ENCODE measurements at regions not wholly inside any gene's neighbourhood (a gene's known extent, or its start where the extent isn't known, plus 50 kb on each side); places are given as distances from the start of the nearest gene placed in this dataset.

DNA sequence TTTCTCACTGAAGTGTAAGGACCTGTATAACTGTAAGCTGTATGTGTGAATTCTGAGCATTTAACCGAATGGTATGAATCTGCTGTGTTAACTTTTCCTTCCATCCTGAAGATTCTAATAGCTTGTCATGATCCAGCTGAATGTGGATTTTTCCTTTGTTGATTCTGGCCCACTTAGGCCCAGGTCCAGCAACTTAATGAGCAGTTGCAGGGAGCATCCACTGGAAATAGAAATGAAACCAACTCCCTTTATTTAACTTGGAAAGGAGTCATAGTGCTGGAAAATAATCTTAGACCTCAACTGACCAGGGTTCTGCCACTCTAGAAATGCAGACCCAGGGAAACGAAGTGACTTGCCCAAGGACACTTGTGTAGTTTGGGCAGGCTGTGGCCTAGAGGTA is 142.3 kb upstream of the MTNR1B start:
- Histone ChIP-seq H3K4me1 (ENCODE audit: control insufficient read depth in 1 of 2, insufficient read depth in 2 of 2, low read length in 2 of 2) (peaks cover 5% of the 10 kb centered on the region in 2 experiments), H3K9me3 (ENCODE audit: insufficient read depth, low read depth, low read length) (no peaks in the 10 kb centered on the region), H3K9ac (ENCODE audit: low read length) (no peak overlapping the region), H3K27ac (ENCODE audit: low read depth, low read length) (no peak overlapping the region), H3K14ac (ENCODE audit: low read length) (no peak overlapping the region), H3K79me1 (ENCODE audit: low read length) (no peaks in the 10 kb centered on the region), H3K27me3 (ENCODE audit: insufficient read depth, low read length) (no peaks in the 10 kb centered on the region), H2BK120ac (ENCODE audit: insufficient read depth, low read length, poor library complexity) (no peak overlapping the region), H4K8ac (ENCODE audit: low read depth, low read length) (no peak overlapping the region), H3K18ac (ENCODE audit: low read length) (no peak overlapping the region), H3K79me2 (ENCODE audit: control insufficient read depth, insufficient read depth, low read length, poor library complexity) (no peaks in the 10 kb centered on the region), H2BK5ac (ENCODE audit: low read depth, low read length, poor library complexity) (no peak overlapping the region), H3K4me3 (ENCODE audit: low read depth, low read length) (no peak overlapping the region), H2AFZ (ENCODE audit: insufficient read depth, low read length, poor library complexity) (no peak overlapping the region), H2AK5ac (ENCODE audit: low read length) (no peak overlapping the region), H4K91ac (ENCODE audit: low read depth, low read length) (no peak overlapping the region), H3K4ac (ENCODE audit: low read depth, low read length) (no peak overlapping the region), H2BK12ac (ENCODE audit: low read length) (no peak overlapping the region), H3K4me2 (ENCODE audit: low read length) (no peak overlapping the region), H3K36me3 (ENCODE audit: control insufficient read depth in 1 of 2, insufficient read depth in 2 of 2, low read length in 2 of 2) (no peaks in the 10 kb centered on the region), H3K23ac (ENCODE audit: low read length) (no peak overlapping the region), H4K12ac (ENCODE audit: low read depth, low read length) (no peak overlapping the region)
- no CpG with 5 or more reads among the region's 2 CpGs for WGBS (ENCODE audit: extremely low coverage, insufficient coverage, insufficient read length)
- DNase-seq, result no peak

GRCh38 chr11:92828556-92828955 is 140.9 kb upstream of the MTNR1B start:
- Histone ChIP-seq H3K4me2 (ENCODE audit: low read length) (no peak overlapping the region), H2AK5ac (ENCODE audit: low read length) (no peak overlapping the region)
- DNase-seq, result no peak

GRCh38 chr11:92829121-92829520 is 140.3 kb upstream of the MTNR1B start:
- no peak overlapping the region for H2BK12ac ChIP-seq (ENCODE audit: low read length)
- H3K9me3 ChIP-seq (ENCODE audit: insufficient read depth, low read depth, low read length), result no peaks in the 10 kb centered on the region
- H3K23ac ChIP-seq (ENCODE audit: low read length), result no peak overlapping the region
- H2AK5ac ChIP-seq (ENCODE audit: low read length), result no peak overlapping the region
- H3K14ac ChIP-seq (ENCODE audit: low read length), result no peak overlapping the region
- H3K79me1 ChIP-seq (ENCODE audit: low read length), result no peaks in the 10 kb centered on the region
- H3K79me2 ChIP-seq (ENCODE audit: control insufficient read depth, insufficient read depth, low read length, poor library complexity), result no peaks in the 10 kb centered on the region
- no peak overlapping the region for H4K91ac ChIP-seq (ENCODE audit: low read depth, low read length)
- H3K27ac ChIP-seq (ENCODE audit: low read depth, low read length), result peak overlapping the region; percentile 54
- no peak overlapping the region for H3K4me3 ChIP-seq (ENCODE audit: low read depth, low read length)
- no peak overlapping the region for H3K18ac ChIP-seq (ENCODE audit: low read length)
- no peak overlapping the region for H2BK5ac ChIP-seq (ENCODE audit: low read depth, low read length, poor library complexity)
- no peaks in the 10 kb centered on the region for H3K36me3 ChIP-seq (ENCODE audit: control insufficient read depth in 1 of 2, insufficient read depth in 2 of 2, low read length in 2 of 2)
- no peak overlapping the region for H3K4ac ChIP-seq (ENCODE audit: low read depth, low read length)
- H4K12ac ChIP-seq (ENCODE audit: low read depth, low read length), result no peak overlapping the region
- no peak overlapping the region for H2BK120ac ChIP-seq (ENCODE audit: insufficient read depth, low read length, poor library complexity)
- no peak overlapping the region for H2AFZ ChIP-seq (ENCODE audit: insufficient read depth, low read length, poor library complexity)
- H3K4me2 ChIP-seq (ENCODE audit: low read length), result no peak overlapping the region
- no peak overlapping the region for H4K8ac ChIP-seq (ENCODE audit: low read depth, low read length)
- H3K4me1 ChIP-seq (ENCODE audit: control insufficient read depth in 1 of 2, insufficient read depth in 2 of 2, low read length in 2 of 2), result peaks cover 5% of the 10 kb centered on the region in 2 experiments
- no peaks in the 10 kb centered on the region for H3K27me3 ChIP-seq (ENCODE audit: insufficient read depth, low read length)
- DNase-seq, result no peak
- no peak overlapping the region for H3K9ac ChIP-seq (ENCODE audit: low read length)
- WGBS (ENCODE audit: extremely low coverage, insufficient coverage, insufficient read length), result no CpG with 5 or more reads among the region's 3 CpGs

More at GRCh38 chr11:92828556-92828955, 140.9 kb upstream of the MTNR1B start:
- no peak overlapping the region for H2BK120ac ChIP-seq (ENCODE audit: insufficient read depth, low read length, poor library complexity)
- WGBS (ENCODE audit: extremely low coverage, insufficient coverage, insufficient read length), result no CpG with 5 or more reads among the region's 2 CpGs
- H4K8ac ChIP-seq (ENCODE audit: low read depth, low read length), result no peak overlapping the region
- H3K79me2 ChIP-seq (ENCODE audit: control insufficient read depth, insufficient read depth, low read length, poor library complexity), result no peaks in the 10 kb centered on the region
- peak overlapping the region; percentile 54 for H3K27ac ChIP-seq (ENCODE audit: low read depth, low read length)
- H2BK5ac ChIP-seq (ENCODE audit: low read depth, low read length, poor library complexity), result no peak overlapping the region
- H3K79me1 ChIP-seq (ENCODE audit: low read length), result no peaks in the 10 kb centered on the region
- H4K91ac ChIP-seq (ENCODE audit: low read depth, low read length), result no peak overlapping the region
- H3K9ac ChIP-seq (ENCODE audit: low read length), result no peak overlapping the region
- H4K12ac ChIP-seq (ENCODE audit: low read depth, low read length), result no peak overlapping the region
- no peaks in the 10 kb centered on the region for H3K27me3 ChIP-seq (ENCODE audit: insufficient read depth, low read length)
- H3K9me3 ChIP-seq (ENCODE audit: insufficient read depth, low read depth, low read length), result no peaks in the 10 kb centered on the region
- H3K18ac ChIP-seq (ENCODE audit: low read length), result no peak overlapping the region
- H3K4me3 ChIP-seq (ENCODE audit: low read depth, low read length), result no peak overlapping the region
- no peak overlapping the region for H3K23ac ChIP-seq (ENCODE audit: low read length)
- H3K14ac ChIP-seq (ENCODE audit: low read length), result no peak overlapping the region
- no peak overlapping the region for H3K4ac ChIP-seq (ENCODE audit: low read depth, low read length)
- H3K36me3 ChIP-seq (ENCODE audit: control insufficient read depth in 1 of 2, insufficient read depth in 2 of 2, low read length in 2 of 2), result no peaks in the 10 kb centered on the region
- no peak overlapping the region for H2AFZ ChIP-seq (ENCODE audit: insufficient read depth, low read length, poor library complexity)
- peaks cover 5% of the 10 kb centered on the region in 2 experiments for H3K4me1 ChIP-seq (ENCODE audit: control insufficient read depth in 1 of 2, insufficient read depth in 2 of 2, low read length in 2 of 2)
- H2BK12ac ChIP-seq (ENCODE audit: low read length), result no peak overlapping the region

GRCh38 chr11:92829671-92830070 is 139.8 kb upstream of the MTNR1B start:
- Histone ChIP-seq H3K27me3 (ENCODE audit: insufficient read depth, low read length) (no peaks in the 10 kb centered on the region), H4K8ac (ENCODE audit: low read depth, low read length) (no peak overlapping the region), H2AFZ (ENCODE audit: insufficient read depth, low read length, poor library complexity) (no peak overlapping the region), H2BK12ac (ENCODE audit: low read length) (no peak overlapping the region), H3K4me1 (ENCODE audit: control insufficient read depth in 1 of 2, insufficient read depth in 2 of 2, low read length in 2 of 2) (peaks cover 5% of the 10 kb centered on the region in 2 experiments), H3K18ac (ENCODE audit: low read length) (no peak overlapping the region), H3K23ac (ENCODE audit: low read length) (no peak overlapping the region), H3K14ac (ENCODE audit: low read length) (no peak overlapping the region), H4K91ac (ENCODE audit: low read depth, low read length) (no peak overlapping the region), H3K27ac (ENCODE audit: low read depth, low read length) (no peak overlapping the region), H3K4ac (ENCODE audit: low read depth, low read length) (no peak overlapping the region), H3K4me2 (ENCODE audit: low read length) (no peak overlapping the region), H3K9me3 (ENCODE audit: insufficient read depth, low read depth, low read length) (no peaks in the 10 kb centered on the region), H3K36me3 (ENCODE audit: control insufficient read depth in 1 of 2, insufficient read depth in 2 of 2, low read length in 2 of 2) (no peaks in the 10 kb centered on the region), H3K79me1 (ENCODE audit: low read length) (no peaks in the 10 kb centered on the region), H3K79me2 (ENCODE audit: control insufficient read depth, insufficient read depth, low read length, poor library complexity) (no peaks in the 10 kb centered on the region), H2AK5ac (ENCODE audit: low read length) (no peak overlapping the region), H3K9ac (ENCODE audit: low read length) (no peak overlapping the region), H3K4me3 (ENCODE audit: low read depth, low read length) (no peak overlapping the region), H2BK5ac (ENCODE audit: low read depth, low read length, poor library complexity) (no peak overlapping the region), H2BK120ac (ENCODE audit: insufficient read depth, low read length, poor library complexity) (no peak overlapping the region), H4K12ac (ENCODE audit: low read depth, low read length) (no peak overlapping the region)
- DNase-seq, result no peak

Data from trophoblast cell (in vitro differentiated cells and primary cell).